ENCODE measurements at regions not wholly inside any gene's neighbourhood (a gene's known extent, or its start where the extent isn't known, plus 50 kb on each side); places are given as distances from the start of the nearest gene placed in this dataset.

GRCh38 chr12:114592946-114593345 is 91.0 kb downstream of the TBX3 start:
- Histone ChIP-seq H3K27ac (no peak overlapping the region), H3K9me3 (peaks cover 0 to 2% (median 0%) of the 10 kb centered on the region in 4 donors), H3K27me3 (no peaks in the 10 kb centered on the region), H3K4me3 (no peak overlapping the region), H3K36me3 (no peaks in the 10 kb centered on the region), H3K4me1 (no peaks in the 10 kb centered on the region)
- intact Hi-C loops (cut with DNase I) = no loop called here
- no peak for TF ChIP-seq POLR2A (IDR thresholded peaks at IDR 0.05)
- TF ChIP-seq CTCF (IDR thresholded peaks at IDR 0.05) = no peak
- TF ChIP-seq POLR2AphosphoS5 (IDR thresholded peaks at IDR 0.05) = no peak
- TF ChIP-seq EP300 (IDR thresholded peaks at IDR 0.05) = no peak
- no peak for DNase-seq

- DNase-seq = no peak
- no peak for TF ChIP-seq CTCF (IDR thresholded peaks at IDR 0.05)
- Histone ChIP-seq H3K36me3 (no peaks in the 10 kb centered on the region), H3K27me3 (no peaks in the 10 kb centered on the region), H3K27ac (no peak overlapping the region), H3K4me1 (no peaks in the 10 kb centered on the region), H3K9me3 (peaks cover 0 to 2% (median 0%) of the 10 kb centered on the region in 4 donors), H3K4me3 (no peak overlapping the region)
- intact Hi-C loops (cut with DNase I) = no loop called here
- WGBS, 2 donors = 64 to 82% methylated on average over 7 of the region's 7 CpGs
These were observed 95.9 kb downstream of the TBX3 start for GRCh38 chr12:114588061-114588460.

- no peaks in the 10 kb centered on the region for H3K9me3 ChIP-seq
- WGBS, 2 donors = 23 to 72% methylated on average over 2 of the region's 2 CpGs
- no peaks in the 10 kb centered on the region for H3K36me3 ChIP-seq
- peaks cover 0 to 13% (median 0%) of the 10 kb centered on the region in 3 donors for H3K27me3 ChIP-seq
- H3K4me1 ChIP-seq = no peaks in the 10 kb centered on the region
- no peak overlapping the region for H3K4me3 ChIP-seq
- DNase-seq = no peak
- TF ChIP-seq POLR2A (IDR thresholded peaks at IDR 0.05) (no peak), EP300 (IDR thresholded peaks at IDR 0.05) (no peak), POLR2AphosphoS5 (IDR thresholded peaks at IDR 0.05) (no peak), CTCF (IDR thresholded peaks at IDR 0.05) (no peak)
- H3K27ac ChIP-seq = no peak overlapping the region
- intact Hi-C loops (cut with DNase I) = no loop called here
These were observed 103.7 kb downstream of the TBX3 start for GRCh38 chr12:114580306-114580705.

GRCh38 chr12:114579389-114579788 is 104.6 kb downstream of the TBX3 start:
- Histone ChIP-seq H3K4me3 (no peak overlapping the region), H3K36me3 (no peaks in the 10 kb centered on the region), H3K27ac (no peak overlapping the region), H3K27me3 (peaks cover 0 to 13% (median 0%) of the 10 kb centered on the region in 3 donors), H3K4me1 (no peaks in the 10 kb centered on the region), H3K9me3 (no peaks in the 10 kb centered on the region)
- intact Hi-C loops (cut with DNase I) = no loop called here
- DNase-seq = no peak
- WGBS, 2 donors = 39 to 77% methylated on average over 1 of the region's 1 CpG
- TF ChIP-seq EP300 (IDR thresholded peaks at IDR 0.05) (no peak), POLR2A (IDR thresholded peaks at IDR 0.05) (no peak), CTCF (IDR thresholded peaks at IDR 0.05) (no peak)

GRCh38 chr12:114562654-114563053 is 121.3 kb downstream of the TBX3 start:
- intact Hi-C loops (cut with DNase I) = no loop called here
- Histone ChIP-seq H3K27ac (no peak overlapping the region), H3K4me1 (no peaks in the 10 kb centered on the region), H3K4me3 (no peak overlapping the region), H3K36me3 (no peaks in the 10 kb centered on the region), H3K9me3 (no peaks in the 10 kb centered on the region), H3K27me3 (no peaks in the 10 kb centered on the region)
- 47 to 60% methylated on average over 2 of the region's 2 CpGs for WGBS, 2 donors
- TF ChIP-seq POLR2A (IDR thresholded peaks at IDR 0.05) (no peak), POLR2AphosphoS5 (IDR thresholded peaks at IDR 0.05) (no peak), CTCF (IDR thresholded peaks at IDR 0.05) (no peak), EP300 (IDR thresholded peaks at IDR 0.05) (no peak)
- no peak for DNase-seq
